Psoas muscle (tissue), 7 donors: ENCODE measurements at regions not wholly inside any gene's neighbourhood (a gene's known extent, or its start where the extent isn't known, plus 50 kb on each side); places are given as distances from the start of the nearest gene placed in this dataset.

Source experiments
- ATAC-seq, 4 donors: fragments of 200-7000 bp; cut with Tn5 transposase; one replicate each; pipeline ENCODE4 v1.9.1; 2020; ENCODE audit warnings: moderate library complexity in 3 of 4, mild to moderate bottlenecking in 2 of 4
- DNase-seq, 2 donors: peaks; one replicate each; pipeline ENCODE4 v3.0.0-alpha.2; 2020
- H3K27ac ChIP-seq: fragments of 200-600 bp; one replicate; pipeline ENCODE4 v1.8.0; 2022
- H3K27me3 ChIP-seq, 3 donors: fragments of 200-600 bp in 1 of 3; one replicate each; pipeline versions ENCODE4 v1.6.1 to v1.8.0; 2013 to 2022; ENCODE audit warnings: low read length in 2 of 3, mild to moderate bottlenecking in 2 of 3, moderate library complexity in 1 of 3; ENCODE audit not compliant: insufficient read depth in 3 of 3
- H3K36me3 ChIP-seq, 2 donors: fragments of 200-600 bp in 1 of 2; one replicate each; pipeline versions ENCODE4 v1.6.1 to v1.8.0; 2013 to 2022; ENCODE audit warnings: low read depth in 1 of 2, mild to moderate bottlenecking in 1 of 2, moderate library complexity in 1 of 2; ENCODE audit not compliant: insufficient read depth in 1 of 2
- H3K4me1 ChIP-seq: fragments of 200-600 bp; one replicate; pipeline ENCODE4 v1.8.0; 2022
- H3K4me3 ChIP-seq: fragments of 200-600 bp; one replicate; pipeline ENCODE4 v1.8.0; 2022; ENCODE audit warnings: mild to moderate bottlenecking
- H3K9me3 ChIP-seq: fragments of 200-600 bp; one replicate; pipeline ENCODE4 v1.8.0; 2022
- WGBS, 3 donors: extraction: QIAGEN DNeasy Blood & Tissue Kit; methylation state at CpG; one replicate each; pipeline versions ENCODE4 v1.1.6 to v1.1.7; 2013; 5-methylcytosine and 5-hydroxymethylcytosine counted together
- intact Hi-C, 2 donors: fragments of 100-400 bp; cut with DNase I; formaldehyde crosslinking; loops; one replicate each; pipeline versions ENCODE4 v1.11.0 to v1.14.2; 2022
- TF ChIP-seq, protein P1 (sequence below): fragments of 200-600 bp; IDR thresholded peaks from one replicate; pipeline ENCODE4 v1.8.0; 2022; ENCODE audit warnings: antibody characterized with exemption
- donor health status: healthy with polysubstance abuse.
- donor health status: DM: no; HTN: no; CAD: no; lungs with moderate emphysema.
- donor health status: Bipolar disorder and iron deficiency.
- donor health status: healthy.
- donor health status: DM: yes; HTN: yes; CAD: no.
- donor health status: DM: no; HTN: no; CAD: no.
- donor health status: DM: yes; HTN: yes; CAD: no.

DNA sequence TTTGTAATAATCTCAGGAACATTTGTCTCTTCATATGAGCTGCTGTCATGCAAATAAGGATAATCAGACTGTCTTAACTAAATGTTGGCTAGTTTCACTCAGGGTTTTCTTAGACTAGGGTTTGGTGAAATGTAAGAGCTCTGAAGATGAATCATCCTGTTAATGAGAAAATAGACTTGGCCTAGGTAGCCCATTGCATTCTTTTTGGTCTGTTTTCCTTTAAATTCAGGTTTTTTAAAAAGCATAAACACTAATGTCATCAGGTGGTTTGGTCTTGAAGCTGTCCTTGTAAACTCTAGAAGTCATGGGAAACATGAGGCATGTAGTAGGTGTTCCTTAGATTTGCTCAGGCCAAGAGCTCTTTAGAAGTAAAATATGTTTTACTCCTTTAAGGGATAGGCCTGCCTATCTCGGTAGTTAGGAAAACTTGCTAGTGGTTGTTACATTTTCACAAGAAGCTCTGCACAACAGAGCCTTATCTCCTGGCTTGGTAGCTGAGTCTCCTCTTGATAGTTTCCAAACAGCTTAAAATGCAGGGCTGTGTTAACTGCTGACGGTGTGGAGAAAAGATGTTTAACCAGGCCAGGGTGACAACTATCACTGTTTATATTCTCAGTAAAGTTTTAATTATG lies 62.0 kb upstream of the C1QTNF9B start:
- ATAC-seq: no peak

DNA sequence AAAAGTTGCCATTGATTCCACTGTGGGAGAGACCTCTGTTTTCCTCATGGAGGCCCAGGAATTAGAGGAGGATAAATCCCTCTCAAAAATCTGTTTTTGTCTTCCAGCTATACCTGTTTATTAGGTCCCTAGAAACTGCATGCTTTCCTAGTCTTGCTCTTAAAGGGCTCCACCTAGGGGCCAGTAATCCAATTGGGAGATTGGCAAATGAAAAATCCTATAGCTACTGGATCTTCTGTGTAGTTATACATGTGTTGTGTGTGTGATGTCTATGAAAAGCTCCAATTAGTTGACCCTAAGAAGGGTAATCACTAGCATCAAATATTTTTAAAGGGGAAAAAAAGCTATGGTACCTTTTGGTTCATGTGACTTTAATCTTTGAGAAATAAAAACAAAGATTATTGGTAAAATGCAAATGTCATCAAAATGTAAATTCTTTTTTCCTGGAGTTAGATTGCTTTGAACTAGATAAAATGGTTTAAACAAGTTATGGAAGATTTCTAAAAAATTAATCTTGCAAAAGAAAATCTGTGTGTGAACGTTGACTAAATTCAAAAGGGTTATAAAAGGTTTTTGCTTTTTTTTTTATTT lies 63.4 kb upstream of the C1QTNF9B start:
- no peaks in the 10 kb centered on the region for H3K27me3 ChIP-seq
- DNase-seq (no peak), ATAC-seq (no peak)
- H3K36me3 ChIP-seq: no peaks in the 10 kb centered on the region
- no peaks in the 10 kb centered on the region for H3K9me3 ChIP-seq
- H3K4me3 ChIP-seq: no peak overlapping the region
- H3K4me1 ChIP-seq: no peaks in the 10 kb centered on the region
- TF ChIP-seq, protein P1, sequence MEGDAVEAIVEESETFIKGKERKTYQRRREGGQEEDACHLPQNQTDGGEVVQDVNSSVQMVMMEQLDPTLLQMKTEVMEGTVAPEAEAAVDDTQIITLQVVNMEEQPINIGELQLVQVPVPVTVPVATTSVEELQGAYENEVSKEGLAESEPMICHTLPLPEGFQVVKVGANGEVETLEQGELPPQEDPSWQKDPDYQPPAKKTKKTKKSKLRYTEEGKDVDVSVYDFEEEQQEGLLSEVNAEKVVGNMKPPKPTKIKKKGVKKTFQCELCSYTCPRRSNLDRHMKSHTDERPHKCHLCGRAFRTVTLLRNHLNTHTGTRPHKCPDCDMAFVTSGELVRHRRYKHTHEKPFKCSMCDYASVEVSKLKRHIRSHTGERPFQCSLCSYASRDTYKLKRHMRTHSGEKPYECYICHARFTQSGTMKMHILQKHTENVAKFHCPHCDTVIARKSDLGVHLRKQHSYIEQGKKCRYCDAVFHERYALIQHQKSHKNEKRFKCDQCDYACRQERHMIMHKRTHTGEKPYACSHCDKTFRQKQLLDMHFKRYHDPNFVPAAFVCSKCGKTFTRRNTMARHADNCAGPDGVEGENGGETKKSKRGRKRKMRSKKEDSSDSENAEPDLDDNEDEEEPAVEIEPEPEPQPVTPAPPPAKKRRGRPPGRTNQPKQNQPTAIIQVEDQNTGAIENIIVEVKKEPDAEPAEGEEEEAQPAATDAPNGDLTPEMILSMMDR: peak; percentile 48
- intact Hi-C loops: no loop called here
- no peak overlapping the region for H3K27ac ChIP-seq
- 83 to 94% (median 92%) methylated on average over 1 of the region's 1 CpG for WGBS, 3 donors

More for the DNA sequence above, 62.0 kb upstream of the C1QTNF9B start:
- no peaks in the 10 kb centered on the region for H3K27me3 ChIP-seq
- intact Hi-C loops: no loop called here
- no peak overlapping the region for H3K4me3 ChIP-seq
- no peaks in the 10 kb centered on the region for H3K4me1 ChIP-seq
- DNase-seq: no peak
- TF ChIP-seq, protein P1: no peak
- H3K36me3 ChIP-seq: no peaks in the 10 kb centered on the region
- no peaks in the 10 kb centered on the region for H3K9me3 ChIP-seq
- 77 to 82% (median 79%) methylated on average over 2 of the region's 2 CpGs for whole genome bisulfite sequencing, 3 donors
- no peak overlapping the region for H3K27ac ChIP-seq

DNA sequence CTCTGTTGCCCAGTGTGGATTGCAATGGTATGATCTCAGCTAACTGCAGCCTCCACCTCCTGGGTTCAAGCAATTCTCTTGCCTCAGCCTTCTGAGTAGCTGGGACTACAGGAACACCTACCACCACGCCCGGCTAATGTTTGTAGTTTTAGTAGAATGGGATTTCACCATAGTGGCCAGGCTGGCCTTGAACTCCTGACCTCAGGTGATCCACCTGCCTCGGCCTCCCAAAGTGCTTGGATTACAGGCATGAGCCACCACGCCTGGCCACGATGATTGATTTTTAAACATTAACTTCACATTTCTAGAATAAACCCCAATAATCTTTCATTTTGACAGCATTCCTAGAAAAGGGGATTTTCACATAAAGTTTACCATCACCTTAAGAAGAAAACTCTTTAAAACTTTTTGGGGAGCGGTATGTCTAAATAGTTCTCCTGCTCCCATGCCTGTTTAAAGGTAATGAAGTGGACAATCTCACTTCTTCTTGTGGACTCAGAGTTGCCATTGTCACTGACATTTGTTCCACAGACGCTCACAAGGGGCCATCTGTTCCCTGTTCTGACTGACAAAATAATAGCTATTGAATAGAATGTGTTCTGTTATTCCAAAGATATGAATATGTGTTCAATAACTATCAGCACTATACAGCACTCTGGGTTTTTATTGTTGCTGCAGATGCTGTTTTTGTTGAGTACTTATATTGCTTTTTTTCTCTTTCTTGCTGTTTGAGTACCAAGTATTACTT lies 66.1 kb upstream of the C1QTNF9B start:
- intact Hi-C loops: no loop called here
- Histone ChIP-seq H3K36me3 (no peaks in the 10 kb centered on the region), H3K27ac (no peak overlapping the region), H3K4me3 (no peak overlapping the region), H3K4me1 (no peaks in the 10 kb centered on the region), H3K9me3 (no peaks in the 10 kb centered on the region), H3K27me3 (no peaks in the 10 kb centered on the region)
- TF ChIP-seq, protein P1: no peak
- ATAC-seq (no peak), DNase-seq (no peak)
- WGBS, 3 donors: 89 to 91% (median 91%) methylated on average over 7 of the region's 7 CpGs

DNA sequence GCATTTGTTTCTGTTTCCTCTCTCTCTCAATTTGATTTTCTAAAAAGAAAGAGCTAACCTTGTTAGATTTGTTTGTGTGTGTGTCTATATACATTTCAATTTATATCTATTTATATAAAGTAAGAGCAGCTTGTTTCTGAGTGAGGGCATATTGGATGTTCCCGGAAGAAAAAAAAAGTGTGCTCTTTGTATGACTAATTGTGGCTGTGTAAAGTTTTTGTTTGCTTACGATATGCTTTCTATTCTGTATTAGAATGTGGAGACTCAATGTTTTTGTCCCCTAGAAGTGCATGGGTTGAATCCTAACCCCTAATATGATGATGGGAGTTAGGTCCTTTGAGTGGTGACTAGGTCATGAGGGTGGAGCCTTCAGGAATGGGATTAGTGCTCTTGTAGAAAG lies 66.6 kb upstream of the C1QTNF9B start:
- H3K9me3 ChIP-seq: no peaks in the 10 kb centered on the region
- ATAC-seq (no peak), DNase-seq (no peak)
- H3K4me3 ChIP-seq: no peak overlapping the region
- no peaks in the 10 kb centered on the region for H3K27me3 ChIP-seq
- H3K27ac ChIP-seq: no peak overlapping the region
- 56 to 80% (median 65%) methylated on average over 2 of the region's 2 CpGs for WGBS, 3 donors
- TF ChIP-seq, protein P1: no peak
- no peaks in the 10 kb centered on the region for H3K36me3 ChIP-seq
- H3K4me1 ChIP-seq: no peaks in the 10 kb centered on the region
- intact Hi-C loops: no loop called here
